ENCODE measurements at regions not wholly inside any gene's neighbourhood (a gene's known extent, or its start where the extent isn't known, plus 50 kb on each side); places are given as distances from the start of the nearest gene placed in this dataset.

GRCh38 chr5:97488126-97488668, 305.1 kb upstream of the RIOK2 start:
- TF ChIP-seq, protein P1, sequence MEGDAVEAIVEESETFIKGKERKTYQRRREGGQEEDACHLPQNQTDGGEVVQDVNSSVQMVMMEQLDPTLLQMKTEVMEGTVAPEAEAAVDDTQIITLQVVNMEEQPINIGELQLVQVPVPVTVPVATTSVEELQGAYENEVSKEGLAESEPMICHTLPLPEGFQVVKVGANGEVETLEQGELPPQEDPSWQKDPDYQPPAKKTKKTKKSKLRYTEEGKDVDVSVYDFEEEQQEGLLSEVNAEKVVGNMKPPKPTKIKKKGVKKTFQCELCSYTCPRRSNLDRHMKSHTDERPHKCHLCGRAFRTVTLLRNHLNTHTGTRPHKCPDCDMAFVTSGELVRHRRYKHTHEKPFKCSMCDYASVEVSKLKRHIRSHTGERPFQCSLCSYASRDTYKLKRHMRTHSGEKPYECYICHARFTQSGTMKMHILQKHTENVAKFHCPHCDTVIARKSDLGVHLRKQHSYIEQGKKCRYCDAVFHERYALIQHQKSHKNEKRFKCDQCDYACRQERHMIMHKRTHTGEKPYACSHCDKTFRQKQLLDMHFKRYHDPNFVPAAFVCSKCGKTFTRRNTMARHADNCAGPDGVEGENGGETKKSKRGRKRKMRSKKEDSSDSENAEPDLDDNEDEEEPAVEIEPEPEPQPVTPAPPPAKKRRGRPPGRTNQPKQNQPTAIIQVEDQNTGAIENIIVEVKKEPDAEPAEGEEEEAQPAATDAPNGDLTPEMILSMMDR (IDR thresholded peaks at IDR 0.05; ENCODE audit: low read depth, low read length) = no peak
- no peaks in the 10 kb centered on the region for H3K9me3 ChIP-seq (ENCODE audit: severe bottlenecking)
- H3K36me3 ChIP-seq = no peaks in the 10 kb centered on the region
- no peak overlapping the region for H3K4me3 ChIP-seq (ENCODE audit: low read depth, low read length)
- H3K27ac ChIP-seq = no peak overlapping the region
- H3K27me3 ChIP-seq (ENCODE audit: insufficient read depth, low read depth, severe bottlenecking) = no peaks in the 10 kb centered on the region
- DNase-seq = no peak

DNA sequence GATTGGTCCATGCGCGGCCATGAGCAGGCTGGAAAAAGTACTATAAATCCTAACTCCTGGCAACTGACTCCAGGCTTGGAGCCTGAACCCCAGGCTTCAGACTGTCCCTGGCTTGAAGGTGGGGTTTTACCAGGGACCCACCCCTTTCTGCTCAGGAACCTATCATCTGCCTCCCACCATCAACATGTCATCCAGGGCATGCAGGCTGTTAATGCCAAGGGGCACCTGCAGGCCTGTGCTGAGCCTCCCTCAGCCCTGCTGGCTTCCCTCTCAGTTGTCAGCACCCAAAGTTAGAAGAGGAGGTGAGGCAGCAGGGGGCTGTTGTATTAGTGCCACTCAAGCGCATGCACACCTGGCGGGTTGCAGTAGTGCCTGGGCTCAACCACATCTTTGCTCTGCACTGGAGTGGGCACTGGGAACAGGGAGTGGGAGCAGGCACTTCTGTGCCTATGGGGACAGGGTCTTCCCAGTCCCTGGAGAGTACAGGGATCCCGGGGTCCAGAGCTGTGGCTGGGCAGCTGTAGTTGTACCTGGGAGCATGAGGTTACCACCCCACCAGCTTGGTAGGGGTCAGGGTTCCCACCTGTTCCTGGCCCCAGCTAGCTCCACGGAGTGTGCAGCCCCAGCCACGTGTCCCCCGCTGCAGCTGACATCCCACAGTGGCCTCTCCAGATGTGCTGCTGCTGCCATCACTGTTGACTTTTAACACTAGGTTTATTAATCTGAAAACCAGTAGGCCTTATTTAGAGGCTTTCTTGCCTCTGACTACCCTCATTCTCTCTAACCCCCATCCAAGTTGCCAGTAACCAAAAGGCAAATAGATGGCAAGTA, 306.2 kb upstream of the RIOK2 start:
- no peaks in the 10 kb centered on the region for H3K9me3 ChIP-seq (ENCODE audit: severe bottlenecking)
- TF ChIP-seq, protein P1 (IDR thresholded peaks at IDR 0.05; ENCODE audit: low read depth, low read length) = no peak
- H3K27me3 ChIP-seq (ENCODE audit: insufficient read depth, low read depth, severe bottlenecking) = no peaks in the 10 kb centered on the region
- H3K27ac ChIP-seq = no peak overlapping the region
- no peak for DNase-seq
- H3K4me3 ChIP-seq (ENCODE audit: low read depth, low read length) = no peak overlapping the region
- no peaks in the 10 kb centered on the region for H3K36me3 ChIP-seq

GRCh38 chr5:97494465-97494864, 311.4 kb upstream of the RIOK2 start:
- TF ChIP-seq, protein P1 (IDR thresholded peaks at IDR 0.05; ENCODE audit: low read depth, low read length) = no peak
- Histone ChIP-seq H3K27ac (no peak overlapping the region), H3K36me3 (no peaks in the 10 kb centered on the region), H3K4me3 (ENCODE audit: low read depth, low read length) (no peak overlapping the region), H3K9me3 (ENCODE audit: severe bottlenecking) (no peaks in the 10 kb centered on the region), H3K27me3 (ENCODE audit: insufficient read depth, low read depth, severe bottlenecking) (no peaks in the 10 kb centered on the region)
- DNase-seq = no peak

DNA sequence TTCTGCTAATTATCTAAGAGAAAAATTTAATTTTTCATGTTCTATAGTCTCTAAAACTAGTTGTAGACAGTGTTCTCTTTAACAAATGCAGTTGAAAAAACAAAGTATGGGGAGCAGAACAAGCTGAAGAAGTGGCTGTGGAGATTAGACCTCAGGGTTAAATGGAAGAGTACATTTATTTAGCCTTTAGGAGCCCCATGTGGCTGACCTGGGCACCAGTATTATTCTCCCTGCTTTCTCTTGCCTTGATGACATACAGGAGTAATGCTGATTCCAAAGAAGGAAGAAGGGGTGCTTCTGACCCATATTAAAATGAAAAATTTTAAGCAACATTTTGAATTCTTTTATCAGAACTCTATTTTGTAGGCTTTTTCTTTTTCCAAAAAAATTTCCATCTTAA, 312.3 kb upstream of the RIOK2 start:
- Histone ChIP-seq H3K4me3 (ENCODE audit: low read depth, low read length) (no peak overlapping the region), H3K9me3 (ENCODE audit: severe bottlenecking) (no peaks in the 10 kb centered on the region), H3K36me3 (no peaks in the 10 kb centered on the region), H3K27me3 (ENCODE audit: insufficient read depth, low read depth, severe bottlenecking) (no peaks in the 10 kb centered on the region), H3K27ac (no peak overlapping the region)
- DNase-seq = no peak
- TF ChIP-seq, protein P1 (IDR thresholded peaks at IDR 0.05; ENCODE audit: low read depth, low read length) = no peak

- H3K9me3 ChIP-seq (ENCODE audit: severe bottlenecking) = no peaks in the 10 kb centered on the region
- TF ChIP-seq, protein P1 (IDR thresholded peaks at IDR 0.05; ENCODE audit: low read depth, low read length) = no peak
- no peak for DNase-seq
- H3K4me3 ChIP-seq (ENCODE audit: low read depth, low read length) = no peak overlapping the region
- no peaks in the 10 kb centered on the region for H3K27me3 ChIP-seq (ENCODE audit: insufficient read depth, low read depth, severe bottlenecking)
- no peaks in the 10 kb centered on the region for H3K36me3 ChIP-seq
- H3K27ac ChIP-seq = no peak overlapping the region
Observed at GRCh38 chr5:97496037-97496436, 313.0 kb upstream of the RIOK2 start.
